Stimulated activated CD4-positive, alpha-beta T cell treated with anti-CD3 and anti-CD28 coated beads, Interleukin-15, amount 100 ng/mL, for 24 hours (primary cell): ENCODE measurements at regions not wholly inside any gene's neighbourhood (a gene's known extent, or its start where the extent isn't known, plus 50 kb on each side); places are given as distances from the start of the nearest gene placed in this dataset.
"Not testable (repeated sequence)": the region's sequence is repeated elsewhere in the genome, so short reads cannot be mapped to it uniquely, and the experiment has no call there.

Experiments
- DNase-seq: peaks from one replicate; pipeline ENCODE4 v3.0.0-alpha.2; 2020

DNA sequence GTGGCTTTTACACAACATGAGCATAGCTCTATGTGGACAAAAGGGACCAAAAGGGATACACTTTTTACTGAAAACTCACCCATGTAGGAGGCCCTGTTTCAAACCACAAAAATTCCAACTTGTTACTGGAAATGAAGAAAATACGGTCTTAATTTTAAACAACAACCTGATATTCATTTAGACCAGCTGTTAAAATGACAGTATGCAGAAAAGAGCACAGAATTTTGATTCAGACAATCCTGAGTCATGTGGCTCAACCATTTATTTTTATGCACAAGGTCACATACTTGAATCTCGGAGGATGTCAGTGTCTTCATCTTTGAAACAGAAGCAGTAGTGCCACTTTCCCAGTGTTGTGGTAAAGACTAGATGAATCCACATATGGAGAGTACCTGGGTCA is 426.5 kb upstream of the NFE2L3 start:
- DNase-seq, result no peak

- no peak for DNase-seq
These were observed 425.7 kb upstream of the NFE2L3 start for GRCh38 chr7:25726170-25726780.

- no peak for DNase-seq
These were observed 425.2 kb upstream of the NFE2L3 start for GRCh38 chr7:25726781-25727311.

DNA sequence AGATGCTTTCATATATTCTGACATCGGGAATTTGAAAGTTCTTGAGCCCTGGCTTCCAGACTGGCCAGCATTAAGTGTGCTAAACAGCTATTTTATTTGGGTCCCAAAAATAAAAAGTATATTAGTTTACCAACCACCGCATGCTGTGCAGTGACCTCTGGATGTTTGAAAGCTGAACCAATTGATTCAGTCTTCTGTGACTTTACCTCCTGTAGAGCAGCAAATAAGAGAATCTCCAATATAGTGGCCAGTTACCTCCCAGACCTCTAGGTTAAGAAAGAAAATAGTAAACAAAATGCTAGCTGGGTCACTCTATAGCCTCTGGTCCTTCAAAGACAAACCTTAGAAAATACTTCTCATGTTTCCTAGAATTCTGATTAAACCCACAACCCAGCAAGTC is 424.6 kb upstream of the NFE2L3 start:
- DNase-seq, result no peak

- DNase-seq, result no peak
These were observed 424.1 kb upstream of the NFE2L3 start for GRCh38 chr7:25727876-25728275.

GRCh38 chr7:25731068-25731845 is 420.7 kb upstream of the NFE2L3 start:
- no peak for DNase-seq

DNA sequence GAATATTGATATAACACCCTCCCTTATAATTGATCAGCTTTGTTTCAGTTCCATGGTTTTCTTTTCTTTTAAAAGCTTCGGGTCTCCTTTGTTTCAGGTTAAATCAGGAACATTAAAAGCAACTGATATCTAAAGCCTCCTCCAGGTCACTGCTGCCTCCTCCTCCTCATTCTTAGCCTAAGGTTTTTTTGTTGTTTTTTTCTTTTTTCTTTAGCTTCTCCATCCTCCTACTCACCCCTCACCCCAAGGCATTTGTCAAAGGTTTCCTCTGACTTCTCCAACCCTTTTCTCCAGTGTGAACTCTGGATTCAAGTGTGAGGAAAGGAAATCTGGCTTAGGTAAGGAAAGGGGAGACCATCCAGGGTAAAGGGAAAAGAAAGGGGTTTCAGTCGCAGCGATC is 420.2 kb upstream of the NFE2L3 start:
- no peak for DNase-seq

DNA sequence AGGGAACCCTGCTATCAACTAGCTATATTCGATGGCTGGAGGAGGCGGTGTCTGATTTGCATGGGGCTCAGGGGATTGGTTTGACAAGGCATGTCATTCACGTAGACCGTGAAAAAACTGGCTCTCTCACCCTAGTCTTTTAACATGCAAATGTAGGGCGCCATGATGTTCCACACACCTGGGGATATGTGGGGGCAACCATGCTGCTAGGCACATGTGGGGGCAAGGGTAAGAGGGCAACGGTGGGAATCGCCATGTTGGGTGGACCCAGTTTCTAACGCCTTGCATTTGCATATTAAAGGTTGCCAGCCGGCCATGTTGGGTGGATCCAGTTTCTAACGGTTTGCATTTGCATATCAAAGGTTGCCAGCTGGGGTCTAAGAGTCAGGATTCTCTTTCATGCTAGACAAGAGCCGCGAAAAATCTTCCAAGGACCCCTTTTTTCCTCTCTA is 419.2 kb upstream of the NFE2L3 start:
- no peak for DNase-seq

GRCh38 chr7:25735674-25736242 is 416.2 kb upstream of the NFE2L3 start:
- DNase-seq, result no peak

DNA sequence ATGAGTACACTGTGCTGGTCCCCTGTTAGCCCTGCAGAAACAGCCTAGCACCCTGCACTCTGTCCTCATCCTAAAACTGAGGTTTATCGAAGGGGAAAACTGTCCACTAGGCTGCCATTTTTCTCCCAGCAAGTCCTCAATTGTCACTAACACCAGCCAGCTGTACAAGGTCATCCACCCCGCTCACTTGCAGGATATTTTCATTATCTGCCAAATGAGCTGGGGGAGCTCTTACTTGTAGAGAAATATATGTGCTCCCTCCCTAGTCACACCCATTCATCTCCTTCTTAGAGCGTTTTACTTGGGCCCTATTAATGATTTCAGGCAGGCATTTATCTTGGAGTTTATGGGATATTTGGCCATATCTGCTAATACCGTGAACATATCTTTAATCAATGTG is 413.5 kb upstream of the NFE2L3 start:
- DNase-seq, result no peak

DNA sequence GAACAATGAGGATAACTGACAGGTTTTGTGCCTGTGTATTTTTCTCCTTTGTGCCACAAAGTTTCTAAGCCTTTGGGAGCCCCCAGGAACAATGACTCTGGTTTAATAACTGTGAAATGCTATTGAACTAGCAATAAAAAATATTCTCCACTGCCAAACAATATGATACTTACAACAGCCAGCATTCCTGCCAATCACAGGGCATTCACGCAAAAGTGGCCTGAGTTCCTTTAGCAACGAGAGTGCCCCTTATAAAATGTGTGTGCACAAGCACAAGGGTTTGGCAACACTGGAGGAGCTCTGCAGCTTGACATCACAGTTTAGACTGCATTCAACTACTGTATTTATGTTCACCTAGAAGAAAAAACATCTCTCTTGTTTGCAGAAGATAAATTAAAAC is 412.9 kb upstream of the NFE2L3 start:
- DNase-seq, result no peak

DNA sequence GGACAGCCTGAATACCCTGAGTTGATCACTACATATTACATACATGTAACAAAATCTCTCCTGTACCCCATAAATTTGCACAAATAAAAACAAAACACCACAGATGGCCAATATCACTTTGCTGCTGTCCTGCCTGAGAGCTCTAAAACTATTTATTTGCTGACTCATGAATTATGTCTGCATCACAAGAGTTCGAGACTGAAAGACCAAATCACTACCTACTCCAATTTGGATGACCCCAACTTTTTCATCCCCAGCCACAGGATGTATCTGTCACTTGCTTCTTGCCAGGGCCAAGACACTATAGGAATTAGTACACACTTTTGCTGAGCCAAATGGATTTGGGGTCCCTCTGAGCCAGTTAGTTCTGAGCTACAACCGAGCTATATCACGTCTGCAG is 409.7 kb upstream of the NFE2L3 start:
- DNase-seq, result no peak

GRCh38 chr7:25743670-25744451 is 408.1 kb upstream of the NFE2L3 start:
- not testable (repeated sequence) for DNase-seq

DNA sequence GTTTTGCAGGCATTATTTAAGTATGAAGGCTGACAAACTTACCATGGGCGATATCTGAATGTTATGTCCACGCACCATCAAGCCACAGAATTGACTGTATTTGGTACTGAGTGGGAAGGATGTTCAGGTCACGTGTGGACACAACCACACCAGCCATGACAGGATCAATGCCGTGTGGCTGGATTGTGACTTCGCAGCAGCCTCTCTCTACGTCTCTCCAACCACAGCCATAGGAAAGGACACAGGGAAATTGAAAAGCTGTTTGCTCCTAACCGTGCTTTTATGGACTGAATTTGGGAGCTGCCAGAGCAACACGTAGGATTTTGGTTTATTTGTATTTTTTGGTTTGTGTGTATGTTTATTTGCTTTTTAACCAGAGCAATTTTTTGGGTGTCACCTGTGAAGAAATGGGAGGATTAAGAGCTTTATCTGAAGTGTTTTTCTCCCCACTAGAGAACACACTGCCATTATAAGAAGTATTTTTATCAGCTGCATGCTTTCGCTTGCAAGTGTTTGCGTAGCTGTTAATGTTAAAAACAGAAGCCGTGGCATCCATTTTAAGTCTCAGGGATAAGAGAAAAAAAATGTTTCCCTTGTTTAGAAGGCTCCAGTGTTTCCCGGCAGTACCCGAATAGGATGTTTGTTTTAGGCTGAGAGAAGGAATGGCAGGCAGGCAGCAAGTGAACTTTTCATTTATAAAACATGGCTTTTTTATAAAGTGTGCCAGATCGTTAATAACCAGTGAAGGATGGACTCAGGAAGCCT is 401.1 kb upstream of the NFE2L3 start:
- DNase-seq, result no peak

DNA sequence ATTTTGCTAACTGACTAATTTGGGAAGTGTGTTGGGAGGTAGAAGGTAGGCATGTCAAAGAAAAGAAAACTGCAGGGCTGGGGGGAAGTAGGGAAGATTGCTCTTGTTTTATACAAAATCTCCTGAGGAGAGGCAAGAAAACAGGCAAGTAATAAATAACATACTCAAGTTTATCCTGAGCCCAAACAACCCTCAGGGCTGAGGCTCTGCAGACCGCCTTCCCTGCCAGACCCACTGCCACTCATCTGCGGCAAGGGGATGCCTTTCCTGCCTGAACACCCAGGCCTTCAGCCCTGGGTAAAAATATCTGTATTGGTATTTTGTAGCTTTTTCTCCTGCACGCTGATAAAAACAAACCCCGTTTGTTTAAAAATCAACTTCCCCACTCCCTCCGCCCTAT is 399.8 kb upstream of the NFE2L3 start:
- no peak for DNase-seq

GRCh38 chr7:25752967-25753791 is 398.8 kb upstream of the NFE2L3 start:
- DNase-seq, result no peak

GRCh38 chr7:25753837-25754236 is 398.2 kb upstream of the NFE2L3 start:
- no peak for DNase-seq

DNA sequence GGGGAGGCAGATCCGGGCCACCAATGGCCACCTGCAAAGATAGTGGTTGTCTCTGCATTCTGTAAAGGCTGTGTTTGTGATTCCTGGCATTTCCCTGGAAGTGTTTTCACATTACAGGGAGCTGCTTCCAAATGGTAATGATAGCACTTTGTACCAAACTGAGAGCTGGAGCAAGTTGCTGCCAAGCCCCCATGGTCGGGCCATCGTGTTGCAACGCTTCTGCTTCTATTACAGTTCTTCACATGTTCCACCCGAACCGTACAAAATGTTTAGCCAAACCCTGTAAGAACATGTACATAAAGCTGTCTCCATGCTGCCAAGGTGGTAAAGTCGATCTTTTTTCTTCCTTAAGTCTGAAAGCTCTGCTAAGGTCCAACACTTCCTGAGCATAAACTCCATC is 397.7 kb upstream of the NFE2L3 start:
- DNase-seq, result no peak

DNA sequence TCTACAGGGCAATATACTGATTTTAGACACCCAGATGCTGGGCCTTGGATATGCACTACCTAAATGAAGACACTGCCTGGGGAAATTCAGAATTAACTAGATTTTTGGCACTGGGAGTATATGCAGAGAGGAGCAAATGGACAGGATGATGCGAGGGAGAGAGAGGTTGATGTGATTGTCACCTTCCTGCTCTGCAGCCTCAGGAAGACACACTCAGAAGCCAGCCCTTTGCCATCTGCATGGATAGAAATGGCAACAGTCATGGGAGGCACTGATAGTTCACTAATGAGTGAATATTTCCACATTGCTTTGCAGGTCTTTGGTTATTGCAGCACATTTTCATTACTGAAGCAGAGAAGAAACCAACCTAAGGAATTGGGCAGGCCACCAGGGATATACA is 397.2 kb upstream of the NFE2L3 start:
- no peak for DNase-seq

DNA sequence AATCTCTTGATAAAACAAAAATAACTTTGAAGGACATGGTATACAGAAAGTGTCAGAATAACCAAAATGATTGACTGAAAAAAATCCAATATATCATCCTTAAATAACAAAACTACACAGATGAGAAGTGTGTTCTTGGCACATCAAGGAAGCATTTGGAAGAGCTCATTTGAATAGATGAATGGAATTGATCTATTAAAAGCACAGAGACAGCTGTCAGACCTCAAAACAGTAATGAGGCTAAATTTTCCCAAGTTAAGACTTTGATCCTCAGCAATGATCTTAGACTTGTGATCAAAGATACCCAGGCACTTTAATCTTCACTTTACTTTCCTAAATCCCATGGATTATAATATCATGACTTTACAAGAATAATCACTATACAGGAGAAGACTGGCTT is 395.4 kb upstream of the NFE2L3 start:
- no peak for DNase-seq

GRCh38 chr7:25758559-25758958 is 393.4 kb upstream of the NFE2L3 start:
- DNase-seq, result no peak

DNA sequence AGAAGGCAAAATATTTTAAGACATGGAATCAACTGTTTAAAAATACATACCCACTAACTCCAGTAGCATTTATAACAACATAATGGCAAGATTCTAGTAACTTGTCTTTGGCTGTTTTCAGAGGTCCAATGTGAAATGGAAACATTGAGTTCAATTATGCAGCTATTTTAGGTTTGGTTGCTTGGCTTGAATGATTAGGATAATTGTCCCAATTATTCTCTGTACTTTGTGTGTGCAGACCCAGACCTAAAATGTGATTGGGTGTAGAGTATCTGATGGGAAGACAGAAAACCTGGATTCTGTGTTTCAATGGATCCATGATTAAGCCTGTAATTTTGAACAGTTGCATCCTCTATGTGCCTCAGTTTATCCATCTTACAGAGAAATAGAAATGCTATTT is 392.7 kb upstream of the NFE2L3 start:
- DNase-seq, result no peak
